K562 (cell line): ENCODE measurements at regions not wholly inside any gene's neighbourhood (a gene's known extent, or its start where the extent isn't known, plus 50 kb on each side); places are given as distances from the start of the nearest gene placed in this dataset.

Experiments used
- ZNF318 ChIP-seq, 2 experiments: fragments of 450-650 bp; IDR thresholded peaks; 2 replicates each; pipeline ENCODE4 v1.6.1; 2016; ENCODE audit warnings: mild to moderate bottlenecking in 2 of 2, borderline replicate concordance in 1 of 2, low read depth in 1 of 2, moderate library complexity in 1 of 2

DNA sequence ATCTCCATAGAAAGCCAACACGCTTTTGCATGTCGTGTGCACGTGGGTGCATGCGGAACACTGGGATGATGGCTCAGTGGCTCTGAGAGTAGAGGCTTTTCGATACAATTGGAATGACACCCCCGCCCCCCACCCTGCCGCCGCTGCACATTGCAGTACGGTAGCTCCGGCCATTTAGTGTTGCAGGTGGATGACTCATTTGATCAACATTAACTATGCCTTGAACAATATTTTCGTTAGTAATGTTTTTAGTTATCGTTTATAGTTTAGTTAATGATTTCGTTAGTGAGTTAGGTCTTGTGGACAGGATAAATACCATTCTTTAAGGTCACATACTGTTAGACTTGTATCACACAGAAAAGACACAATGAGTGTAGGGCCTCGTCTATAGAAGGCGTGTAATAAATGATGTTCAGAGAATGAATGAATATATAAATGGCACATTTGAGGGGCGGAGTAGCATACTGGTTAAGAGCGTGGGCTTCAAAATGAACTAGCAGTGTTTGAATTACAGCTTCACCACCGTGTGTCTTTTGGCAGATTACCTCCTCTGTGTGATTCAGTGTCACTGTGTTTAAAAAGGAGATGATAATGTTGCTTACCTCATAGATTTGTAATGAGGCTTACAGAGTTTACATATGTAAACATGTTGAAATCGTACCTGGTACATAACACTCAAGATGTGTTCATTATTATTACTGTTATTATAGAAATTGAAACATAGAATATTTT, 67.2 kb upstream of the TENM3 start (continued):
- no peak for TF ChIP-seq ZNF318 (IDR thresholded peaks at IDR 0.05; ENCODE audit: borderline replicate concordance in 1 of 2, low read depth in 1 of 2)
